ENCODE measurements at regions not wholly inside any gene's neighbourhood (a gene's known extent, or its start where the extent isn't known, plus 50 kb on each side); places are given as distances from the start of the nearest gene placed in this dataset.

DNA sequence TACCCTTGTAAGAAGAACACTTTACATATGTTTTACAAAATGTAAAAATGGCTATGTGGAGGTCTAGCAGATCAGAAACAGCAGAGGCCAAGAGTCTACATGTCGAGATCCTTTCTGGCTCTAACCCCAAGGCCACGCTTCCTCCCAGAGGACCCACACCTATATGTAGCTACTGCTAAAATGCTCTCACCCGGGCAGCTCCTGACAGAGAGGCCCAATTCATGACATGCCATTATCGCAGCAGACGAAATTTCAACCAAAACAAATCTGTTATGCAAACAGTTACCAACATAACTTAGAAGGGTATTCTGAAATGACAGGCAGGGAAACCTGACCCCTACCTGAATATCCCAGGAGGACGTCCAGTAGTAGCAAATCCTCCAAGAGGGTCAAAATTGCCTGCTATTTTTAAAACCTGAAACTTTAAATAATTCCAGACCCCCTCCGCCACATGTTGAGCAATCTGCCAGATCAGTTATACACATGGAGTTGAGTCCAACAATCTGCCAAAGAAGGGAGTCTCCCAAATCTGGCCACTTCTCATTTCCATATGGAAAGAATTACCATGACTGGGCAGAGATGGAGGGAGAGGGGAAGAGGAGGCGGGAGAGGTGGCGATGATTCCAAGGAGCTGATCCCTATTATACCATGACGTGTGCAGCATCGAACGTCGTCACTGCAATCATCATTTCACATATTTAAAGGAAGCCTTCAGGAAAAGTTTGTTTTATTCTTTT is 192.9 kb upstream of the TBL1X start:
- peak in 1 of 2 donors; percentile 48 for DNase-seq (ENCODE audit: low read depth in 1 of 2, low spot score in 1 of 2)
- Histone ChIP-seq H3K36me3 (no peaks in the 10 kb centered on the region), H3K27me3 (no peaks in the 10 kb centered on the region), H3K9me3 (ENCODE audit: low read depth) (no peaks in the 10 kb centered on the region), H3K27ac (no peak overlapping the region), H3K4me3 (no peak overlapping the region), H3K4me1 (ENCODE audit: low read depth) (no peaks in the 10 kb centered on the region)
- no peak for TF ChIP-seq CTCF (IDR thresholded peaks at IDR 0.05; ENCODE audit: low read depth, low read length)

DNA sequence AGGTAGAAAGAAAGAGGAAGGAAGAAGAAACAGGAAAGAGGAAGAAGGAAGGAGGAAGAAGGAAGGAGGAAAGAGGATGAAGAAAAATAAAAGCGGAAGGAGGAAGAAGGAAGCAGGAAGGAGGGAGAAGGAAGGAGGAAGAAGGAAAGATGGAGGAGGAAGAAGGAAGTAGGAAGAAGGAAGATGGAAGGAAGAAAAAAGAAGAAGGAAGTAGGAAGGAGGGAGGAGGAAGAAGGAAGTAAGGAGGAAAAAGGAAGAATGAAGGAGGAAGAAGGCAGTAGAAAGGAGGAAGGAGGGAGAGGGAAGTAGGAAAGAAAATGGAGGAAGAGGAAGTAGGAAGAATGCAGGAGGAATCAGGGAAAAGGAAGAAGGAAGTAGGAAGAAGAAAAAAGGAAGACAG is 191.1 kb upstream of the TBL1X start:
- H3K9me3 ChIP-seq (ENCODE audit: low read depth), result no peaks in the 10 kb centered on the region

DNA sequence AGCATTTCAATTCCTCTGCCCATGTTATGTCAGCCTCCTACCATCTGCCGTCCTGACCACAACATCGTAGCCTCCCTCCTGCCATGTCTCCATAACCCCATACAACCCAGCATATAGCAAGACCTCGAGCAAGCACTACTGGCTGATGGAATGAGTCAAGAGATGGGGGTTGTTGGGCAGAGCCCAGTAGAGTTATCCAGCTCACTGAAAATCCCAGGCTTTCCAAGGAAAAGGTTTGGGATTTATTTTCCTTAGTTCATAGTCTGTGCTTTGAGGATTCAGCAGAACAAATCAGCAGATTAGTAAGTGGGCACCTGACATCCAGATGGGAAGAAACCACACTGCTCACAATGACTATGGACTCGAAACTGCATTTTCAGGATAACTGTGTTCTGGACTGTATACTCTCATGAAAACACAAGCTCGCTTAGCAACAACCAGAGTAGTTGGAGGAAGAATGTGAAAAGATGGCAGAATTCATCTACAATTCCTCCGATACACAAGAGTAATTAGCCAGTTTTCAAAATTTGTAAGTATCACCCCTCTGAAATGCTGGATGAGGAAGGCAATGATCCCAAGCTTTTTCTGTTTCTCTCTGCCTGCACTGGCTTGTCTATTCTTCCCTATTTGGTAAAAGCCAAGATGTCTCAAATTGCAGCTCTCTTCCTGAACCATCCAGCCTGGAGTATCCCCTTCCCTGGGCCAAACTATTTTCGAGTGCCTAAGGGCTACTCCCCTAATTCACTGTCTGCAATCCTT is 186.2 kb upstream of the TBL1X start:
- Histone ChIP-seq H3K36me3 (no peaks in the 10 kb centered on the region), H3K4me3 (no peak overlapping the region), H3K27me3 (no peaks in the 10 kb centered on the region), H3K27ac (no peak overlapping the region), H3K4me1 (ENCODE audit: low read depth) (no peaks in the 10 kb centered on the region), H3K9me3 (ENCODE audit: low read depth) (no peaks in the 10 kb centered on the region)
- peak in 1 of 2 donors; percentile 10 for DNase-seq (ENCODE audit: low read depth in 1 of 2, low spot score in 1 of 2)
- no peak for TF ChIP-seq CTCF (IDR thresholded peaks at IDR 0.05; ENCODE audit: low read depth, low read length)

More for the DNA sequence above, 191.1 kb upstream of the TBL1X start:
- Histone ChIP-seq H3K27me3 (no peaks in the 10 kb centered on the region), H3K27ac (no peak overlapping the region), H3K4me1 (ENCODE audit: low read depth) (no peaks in the 10 kb centered on the region), H3K36me3 (no peaks in the 10 kb centered on the region), H3K4me3 (no peak overlapping the region)
- TF ChIP-seq CTCF (IDR thresholded peaks at IDR 0.05; ENCODE audit: low read depth, low read length), result no peak
- no peak for DNase-seq (ENCODE audit: low read depth in 1 of 2, low spot score in 1 of 2)

- peak in 1 of 2 donors; percentile 45 for DNase-seq (ENCODE audit: low read depth in 1 of 2, low spot score in 1 of 2)
- TF ChIP-seq CTCF (IDR thresholded peaks at IDR 0.05; ENCODE audit: low read depth, low read length), result no peak
These were observed 185.7 kb upstream of the TBL1X start for GRCh38 chrX:9279234-9279544.

DNA sequence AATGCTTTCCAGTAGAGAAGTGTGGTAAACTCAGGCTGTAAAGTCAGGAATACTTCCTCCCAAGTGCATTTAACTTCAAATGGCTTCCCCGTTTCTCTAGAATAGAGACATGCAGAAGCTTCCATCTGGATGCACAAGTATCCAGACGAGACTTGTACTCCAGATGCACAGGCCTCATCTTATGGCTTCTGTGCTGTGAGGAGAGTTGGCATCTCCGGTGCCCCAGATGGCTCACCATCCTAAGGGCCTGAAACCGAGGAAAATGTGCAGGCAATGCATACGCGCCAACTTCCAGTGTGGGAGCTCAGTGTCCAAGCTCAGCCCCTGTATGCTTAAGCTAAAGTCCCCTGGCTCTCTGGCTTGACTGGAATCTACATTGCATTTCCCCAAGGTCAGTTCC is 184.0 kb upstream of the TBL1X start:
- Histone ChIP-seq H3K27ac (no peak overlapping the region), H3K4me3 (no peak overlapping the region), H3K27me3 (no peaks in the 10 kb centered on the region), H3K9me3 (ENCODE audit: low read depth) (no peaks in the 10 kb centered on the region), H3K4me1 (ENCODE audit: low read depth) (no peaks in the 10 kb centered on the region), H3K36me3 (no peaks in the 10 kb centered on the region)
- TF ChIP-seq CTCF (IDR thresholded peaks at IDR 0.05; ENCODE audit: low read depth, low read length), result no peak
- no peak for DNase-seq (ENCODE audit: low read depth in 1 of 2, low spot score in 1 of 2)

More at GRCh38 chrX:9279234-9279544, 185.7 kb upstream of the TBL1X start:
- Histone ChIP-seq H3K27me3 (no peaks in the 10 kb centered on the region), H3K9me3 (ENCODE audit: low read depth) (no peaks in the 10 kb centered on the region), H3K4me1 (ENCODE audit: low read depth) (no peaks in the 10 kb centered on the region), H3K36me3 (no peaks in the 10 kb centered on the region), H3K4me3 (no peak overlapping the region), H3K27ac (no peak overlapping the region)
